Skeletal muscle satellite cell (primary cell): ENCODE measurements at regions not wholly inside any gene's neighbourhood (a gene's known extent, or its start where the extent isn't known, plus 50 kb on each side); places are given as distances from the start of the nearest gene placed in this dataset.

Experiments
- H3K27me3 ChIP-seq: 2 replicates; pipeline ENCODE4 v1.7.0; 2013; ENCODE audit warnings: low read length; ENCODE audit not compliant: control insufficient read depth, insufficient read depth
- H3K36me3 ChIP-seq: 2 replicates; pipeline ENCODE4 v1.7.0; 2013; ENCODE audit warnings: mild to moderate bottlenecking, control low read depth, low read length; ENCODE audit not compliant: insufficient read depth
- H3K4me1 ChIP-seq: 2 replicates; pipeline ENCODE4 v1.7.0; 2013; ENCODE audit warnings: low read length; ENCODE audit not compliant: control insufficient read depth, insufficient read depth
- H3K4me2 ChIP-seq: 2 replicates; pipeline ENCODE4 v1.7.0; 2013; ENCODE audit warnings: mild to moderate bottlenecking, low read length
- H3K4me3 ChIP-seq: 2 replicates; pipeline ENCODE4 v1.7.0; 2013; ENCODE audit warnings: low read length
- H3K9ac ChIP-seq: 2 replicates; pipeline ENCODE4 v1.7.0; 2013; ENCODE audit warnings: mild to moderate bottlenecking, low read depth, low read length, moderate library complexity
- H3K9me3 ChIP-seq: replicated peaks from 2 replicates; pipeline ENCODE4 v1.7.0; 2013; ENCODE audit warnings: mild to moderate bottlenecking, control low read depth, low read length

GRCh38 chr3:187936676-187937075 lies 191.4 kb upstream of the BCL6 start:
- H3K9ac ChIP-seq: no peak overlapping the region
- H3K4me3 ChIP-seq: no peak overlapping the region
- H3K4me1 ChIP-seq: peaks cover 5% of the 10 kb centered on the region
- H3K36me3 ChIP-seq: no peaks in the 10 kb centered on the region
- no peaks in the 10 kb centered on the region for H3K27me3 ChIP-seq
- no peak overlapping the region for H3K4me2 ChIP-seq
- H3K9me3 ChIP-seq: no peaks in the 10 kb centered on the region

- H3K9ac ChIP-seq: no peak overlapping the region
- H3K36me3 ChIP-seq: no peaks in the 10 kb centered on the region
- H3K9me3 ChIP-seq: no peaks in the 10 kb centered on the region
- no peak overlapping the region for H3K4me2 ChIP-seq
- H3K27me3 ChIP-seq: no peaks in the 10 kb centered on the region
- H3K4me1 ChIP-seq: peaks cover 8% of the 10 kb centered on the region
- no peak overlapping the region for H3K4me3 ChIP-seq
Observed at GRCh38 chr3:187939891-187940290, 194.6 kb upstream of the BCL6 start.

GRCh38 chr3:187941135-187941847 lies 196.0 kb upstream of the BCL6 start:
- Histone ChIP-seq H3K9me3 (no peaks in the 10 kb centered on the region), H3K36me3 (no peaks in the 10 kb centered on the region), H3K4me3 (no peak overlapping the region), H3K4me2 (no peak overlapping the region), H3K9ac (no peak overlapping the region), H3K27me3 (no peaks in the 10 kb centered on the region), H3K4me1 (peaks cover 3% of the 10 kb centered on the region)

GRCh38 chr3:187941848-187942194 lies 196.6 kb upstream of the BCL6 start:
- Histone ChIP-seq H3K9ac (no peak overlapping the region), H3K27me3 (no peaks in the 10 kb centered on the region), H3K4me1 (peaks cover 3% of the 10 kb centered on the region)

GRCh38 chr3:187942658-187943241 lies 197.5 kb upstream of the BCL6 start:
- H3K9me3 ChIP-seq: no peaks in the 10 kb centered on the region
- no peaks in the 10 kb centered on the region for H3K36me3 ChIP-seq
- peaks cover 3% of the 10 kb centered on the region for H3K4me1 ChIP-seq
- H3K4me2 ChIP-seq: no peak overlapping the region
- no peak overlapping the region for H3K9ac ChIP-seq
- H3K27me3 ChIP-seq: no peaks in the 10 kb centered on the region
- no peak overlapping the region for H3K4me3 ChIP-seq

More at GRCh38 chr3:187941848-187942194, 196.6 kb upstream of the BCL6 start:
- H3K9me3 ChIP-seq: no peaks in the 10 kb centered on the region
- no peak overlapping the region for H3K4me2 ChIP-seq
- no peaks in the 10 kb centered on the region for H3K36me3 ChIP-seq
- H3K4me3 ChIP-seq: no peak overlapping the region

- Histone ChIP-seq H3K9ac (no peak overlapping the region), H3K27me3 (no peaks in the 10 kb centered on the region), H3K4me2 (no peak overlapping the region), H3K9me3 (no peaks in the 10 kb centered on the region), H3K4me1 (peaks cover 3% of the 10 kb centered on the region), H3K36me3 (no peaks in the 10 kb centered on the region), H3K4me3 (no peak overlapping the region)
Observed at GRCh38 chr3:187943677-187944389, 198.6 kb upstream of the BCL6 start.

GRCh38 chr3:187944390-187945179 lies 199.3 kb upstream of the BCL6 start:
- Histone ChIP-seq H3K4me2 (no peak overlapping the region), H3K4me1 (peaks cover 3% of the 10 kb centered on the region), H3K9ac (no peak overlapping the region), H3K9me3 (no peaks in the 10 kb centered on the region), H3K36me3 (no peaks in the 10 kb centered on the region), H3K27me3 (no peaks in the 10 kb centered on the region), H3K4me3 (no peak overlapping the region)

GRCh38 chr3:187945374-187945773 lies 200.1 kb upstream of the BCL6 start:
- H3K4me3 ChIP-seq: no peak overlapping the region
- peaks cover 3% of the 10 kb centered on the region for H3K4me1 ChIP-seq

GRCh38 chr3:187946163-187946691 lies 201.0 kb upstream of the BCL6 start:
- Histone ChIP-seq H3K9ac (no peak overlapping the region), H3K4me2 (no peak overlapping the region), H3K4me1 (peaks cover 3% of the 10 kb centered on the region), H3K36me3 (no peaks in the 10 kb centered on the region), H3K9me3 (no peaks in the 10 kb centered on the region), H3K27me3 (no peaks in the 10 kb centered on the region), H3K4me3 (no peak overlapping the region)

More at GRCh38 chr3:187945374-187945773, 200.1 kb upstream of the BCL6 start:
- H3K36me3 ChIP-seq: no peaks in the 10 kb centered on the region
- H3K27me3 ChIP-seq: no peaks in the 10 kb centered on the region
- H3K4me2 ChIP-seq: no peak overlapping the region
- no peaks in the 10 kb centered on the region for H3K9me3 ChIP-seq
- no peak overlapping the region for H3K9ac ChIP-seq

GRCh38 chr3:187946981-187947380 lies 201.7 kb upstream of the BCL6 start:
- peaks cover 3% of the 10 kb centered on the region for H3K4me1 ChIP-seq

More at GRCh38 chr3:187946981-187947380, 201.7 kb upstream of the BCL6 start:
- no peak overlapping the region for H3K4me2 ChIP-seq
- H3K27me3 ChIP-seq: no peaks in the 10 kb centered on the region
- no peaks in the 10 kb centered on the region for H3K9me3 ChIP-seq
- no peak overlapping the region for H3K4me3 ChIP-seq
- no peak overlapping the region for H3K9ac ChIP-seq
- no peaks in the 10 kb centered on the region for H3K36me3 ChIP-seq
